K562 (cell line): ENCODE measurements at regions not wholly inside any gene's neighbourhood (a gene's known extent, or its start where the extent isn't known, plus 50 kb on each side); places are given as distances from the start of the nearest gene placed in this dataset.

Experiments used
- ATAC-seq: fragments of 200-7000 bp; cut with Tn5 transposase; 3 replicates; pipeline ENCODE4 v1.9.1; 2020; ENCODE audit warnings: moderate library complexity
- BruUV-seq: library from RNA; stranded (reverse); fragments of 400-500 nt; replicated peaks from 2 replicates; lab custom pipeline; 2021; lab: Mats Ljungman, UMichigan
- CTCF ChIA-PET: fragments of 300-600 bp; formaldehyde crosslinking; extraction: SDS; loops from one replicate; lab custom pipeline; 2021; ENCODE audit warnings: low intra/inter-chr PET ratio; lab: Yijun Ruan, JAX
- POLR2A ChIA-PET: fragments of 300-600, 350-650 bp; sonication (Branson Sonifier 250); formaldehyde crosslinking; extraction: SDS; loops from one replicate; lab custom pipeline; 2021; ENCODE audit warnings: antibody characterized with exemption, inconsistent platforms; lab: Yijun Ruan, JAX
- DNase-seq, 4 experiments: peaks; one replicate each; pipeline versions ENCODE4 v3.0.0 to v3.0.0-alpha.2; 2011 to 2018; ENCODE audit warnings: low spot score in 3 of 4, mixed read lengths in 3 of 4; ENCODE audit errors: extremely low read depth in 1 of 4
- FAIRE-seq: peaks from 2 replicates; lab custom pipeline; 2011; peaks lifted over from hg19 to GRCh38; lab: Jason Lieb, UNC
- H2AFZ ChIP-seq: 2 replicates; pipeline ENCODE4 v1.6.0; 2011; ENCODE audit warnings: low read depth, low read length, control low read depth, inconsistent platforms
- H3K27ac ChIP-seq: fragments of 200-600 bp; 3 replicates; pipeline ENCODE4 v1.8.0; 2011; ENCODE audit warnings: low read depth, mild to moderate bottlenecking, control low read depth, inconsistent platforms, low read length, moderate library complexity, mixed read lengths; ENCODE audit errors: extremely low read depth
- H3K27me3 ChIP-seq, 2 experiments: fragments of 300-600 bp in 1 of 2; 2 replicates in 1 of 2; 3 replicates in 1 of 2; pipeline versions ENCODE4 v1.6.0 to v1.8.0; 2011; ENCODE audit warnings: inconsistent platforms in 2 of 2, low read length in 2 of 2, mild to moderate bottlenecking in 1 of 2, mixed read lengths in 1 of 2, moderate library complexity in 1 of 2; ENCODE audit not compliant: control insufficient read depth in 2 of 2, insufficient read depth in 2 of 2
- H3K36me3 ChIP-seq: fragments of 300-600 bp; 3 replicates; pipeline ENCODE4 v1.8.0; 2011; ENCODE audit warnings: mild to moderate bottlenecking, low read length, inconsistent platforms; ENCODE audit not compliant: control insufficient read depth, insufficient read depth
- H3K4me1 ChIP-seq, 2 experiments: fragments of 200-600 bp in 1 of 2; replicated peaks in 1 of 2; 2 replicates in 1 of 2; 3 replicates in 1 of 2; pipeline versions ENCODE4 v1.5.1 to v1.8.0; 2011; ENCODE audit warnings: inconsistent platforms in 2 of 2, low read length in 2 of 2, mild to moderate bottlenecking in 1 of 2, mixed read lengths in 1 of 2, moderate library complexity in 1 of 2; ENCODE audit not compliant: control insufficient read depth in 2 of 2, insufficient read depth in 2 of 2
- H3K4me2 ChIP-seq: 2 replicates; pipeline ENCODE4 v1.6.1; 2011; ENCODE audit warnings: low read length, control low read depth, inconsistent platforms, mixed read lengths; ENCODE audit not compliant: insufficient read depth
- H3K4me3 ChIP-seq: fragments of 200-600 bp; sonication (generic), shearing (Covaris generic); 2 replicates; pipeline ENCODE4 v1.5.1; 2016; ENCODE audit warnings: control low read depth, inconsistent platforms
- H3K79me2 ChIP-seq: fragments of 200-600 bp; 3 replicates; pipeline ENCODE4 v1.8.0; 2011; ENCODE audit warnings: low read length, inconsistent platforms; ENCODE audit not compliant: control insufficient read depth, insufficient read depth
- H3K9ac ChIP-seq, 2 experiments: 2 replicates each; pipeline versions ENCODE4 v1.6.0 to v1.6.1; 2011; ENCODE audit warnings: low read depth in 2 of 2, low read length in 2 of 2, control low read depth in 1 of 2, inconsistent platforms in 1 of 2, mild to moderate bottlenecking in 1 of 2, mixed read lengths in 1 of 2; ENCODE audit not compliant: insufficient read depth in 1 of 2
- H3K9me1 ChIP-seq: one replicate; pipeline ENCODE4 v1.6.0; 2011; ENCODE audit warnings: inconsistent platforms, mild to moderate bottlenecking, low read length, moderate library complexity; ENCODE audit not compliant: control insufficient read depth, insufficient read depth
- H3K9me3 ChIP-seq: replicated peaks from 2 replicates; pipeline ENCODE4 v1.5.1; 2011; ENCODE audit warnings: low read depth, low read length, inconsistent platforms; ENCODE audit not compliant: control insufficient read depth, insufficient read depth
- H4K20me1 ChIP-seq: replicated peaks from 2 replicates; pipeline ENCODE4 v1.6.1; 2011; ENCODE audit warnings: low read length, inconsistent platforms, mixed read lengths; ENCODE audit not compliant: control insufficient read depth, insufficient read depth
- CHD1 ChIP-seq: fragments of 200-600 bp; sonication (generic); IDR thresholded peaks from one replicate; pipeline ENCODE4 v1.6.1; 2012; ENCODE audit warnings: mild to moderate bottlenecking, moderate library complexity, low read length, inconsistent platforms
- HIVEP1 ChIP-seq: fragments of 250-450 bp; sonication (Bioruptor Pico); IDR thresholded peaks from 2 replicates; pipeline ENCODE4 v1.4.0; 2020; ENCODE audit warnings: mild to moderate bottlenecking
- HLTF ChIP-seq: fragments of 450-650 bp; IDR thresholded peaks from 2 replicates; pipeline ENCODE4 v1.6.1; 2016
- MCM7 ChIP-seq, 2 experiments: fragments of 450-650 bp; IDR thresholded peaks; 2 replicates each; pipeline ENCODE4 v1.6.1; 2016 to 2018
- POLR2AphosphoS5 ChIP-seq: IDR thresholded peaks from 2 replicates; pipeline ENCODE4 v1.6.1; 2011; ENCODE audit warnings: mild to moderate bottlenecking, low read depth, low read length, moderate library complexity; ENCODE audit not compliant: control insufficient read depth, insufficient read depth
- TARDBP ChIP-seq: fragments of 450-650 bp; IDR thresholded peaks from 2 replicates; pipeline ENCODE4 v1.6.1; 2016
- TEAD1 ChIP-seq, 2 experiments: fragments of 450-650 bp in 1 of 2; sonication (generic) in 1 of 2; formaldehyde crosslinking; IDR thresholded peaks; 2 replicates each; pipeline versions ENCODE4 v1.4.0 to v1.8.0; 2020 to 2022; ENCODE audit warnings: mild to moderate bottlenecking in 2 of 2, missing genetic modification reagents in 1 of 2
- ZEB2 ChIP-seq: fragments of 450-650 bp; IDR thresholded peaks from 2 replicates; pipeline ENCODE4 v1.6.1; 2016
- ZNF644 ChIP-seq: fragments of 200-800 bp; sonication (Bioruptor generic); IDR thresholded peaks from 2 replicates; pipeline ENCODE4 v1.6.1; 2016; ENCODE audit warnings: low read depth, missing genetic modification characterization, missing compliant biosample characterization
- WGBS: fragments of 100-300 bp; shearing (Covaris generic); methylation state at CpG from one replicate; pipeline ENCODE4 v1.1.6; 2016; ENCODE audit warnings: low coverage, mixed read lengths; ENCODE audit not compliant: insufficient coverage; ENCODE audit errors: missing lambda C conversion rate; 5-methylcytosine and 5-hydroxymethylcytosine counted together
- in situ Hi-C: fragments of 300-500 bp; cut with MboI; formaldehyde crosslinking; loops from 4 replicates; pipeline ENCODE4 v1.15.0; 2018; ENCODE audit warnings: inconsistent platforms, mixed read lengths
- intact Hi-C: fragments of 100-400 bp; cut with micrococcal nuclease; formaldehyde crosslinking; loops from 2 replicates; pipeline ENCODE4 v1.14.2; 2022
- TF ChIP-seq, protein P1 (sequence below): sonication (generic); formaldehyde crosslinking; IDR thresholded peaks from 2 replicates; pipeline ENCODE4 v1.8.0; 2022; ENCODE audit warnings: mild to moderate bottlenecking, missing genetic modification reagents
- TF ChIP-seq, protein P2 (sequence below): fragments of 450-650 bp; IDR thresholded peaks from 2 replicates; pipeline ENCODE4 v1.6.1; 2018; ENCODE audit warnings: mild to moderate bottlenecking, low read depth; ENCODE audit not compliant: partially characterized antibody
- TF ChIP-seq, protein P3 (sequence below), 2 experiments: fragments of 450-650 bp in 1 of 2; sonication (generic) in 1 of 2; formaldehyde crosslinking; conservative IDR thresholded peaks; 2 replicates each; pipeline versions ENCODE4 v1.4.0 to v1.8.1; 2020 to 2022; ENCODE audit warnings: mild to moderate bottlenecking in 1 of 2, missing genetic modification reagents in 1 of 2
- TF ChIP-seq, protein P4 (sequence below), 3 experiments: fragments of 200-800 bp in 1 of 3; sonication (Bioruptor generic) in 1 of 3; sonication (generic) in 1 of 3; formaldehyde crosslinking in 1 of 3; IDR thresholded peaks; 2 replicates each; pipeline versions ENCODE4 v1.6.1 to v1.8.0; 2016 to 2022; ENCODE audit warnings: mild to moderate bottlenecking in 2 of 3, missing compliant biosample characterization in 2 of 3, missing genetic modification characterization in 2 of 3, missing genetic modification reagents in 1 of 3
- TF ChIP-seq, protein P5 (sequence below): sonication (generic); formaldehyde crosslinking; IDR thresholded peaks from 2 replicates; pipeline ENCODE4 v1.8.0; 2022; ENCODE audit warnings: mild to moderate bottlenecking, missing genetic modification reagents

DNA sequence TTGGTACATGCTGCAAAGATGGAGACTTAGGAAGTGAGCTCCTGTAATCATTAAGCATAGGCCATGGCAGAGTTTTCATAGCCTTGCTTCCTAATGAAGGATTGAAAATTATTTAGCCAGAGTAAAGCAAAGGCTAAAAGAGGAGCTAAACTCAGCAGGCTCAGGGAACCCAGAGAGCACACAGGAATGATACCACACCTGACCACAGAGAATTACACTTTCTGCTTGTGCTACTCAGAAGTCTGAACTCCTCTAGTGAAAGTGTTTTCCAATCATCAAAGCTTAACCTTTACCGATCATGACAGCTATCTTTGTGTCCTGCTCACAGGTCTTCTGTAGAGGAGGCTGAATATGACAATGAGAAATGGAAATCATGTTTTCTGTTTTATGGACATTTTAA is 347.7 kb downstream of the OTUD1 start:
- no peak overlapping the region for H3K4me3 ChIP-seq
- no peak for ATAC-seq
- no peak for FAIRE-seq
- no peaks in the 10 kb centered on the region for H3K4me1 ChIP-seq
- intact Hi-C loops (no loop called here), in situ Hi-C loops (no loop called here)
- BruUV-seq: no TSS peak
- H3K9me3 ChIP-seq: no peaks in the 10 kb centered on the region
- DNase-seq: no peak
- POLR2A ChIA-PET: interaction anchor here (0.6 kb wide), 1 partner anchor 454 kb away, joined by 3 read pairs; no protein-coding TSS in a partner anchor
- H3K9me1 ChIP-seq: no peaks in the 10 kb centered on the region
- no peak overlapping the region for H3K27ac ChIP-seq
- H3K79me2 ChIP-seq: no peaks in the 10 kb centered on the region
- no peak overlapping the region for H3K4me2 ChIP-seq
- 0% methylated on average over 1 of the region's 1 CpG for WGBS
- CTCF ChIA-PET: no interaction called here
- H2AFZ ChIP-seq: no peak overlapping the region
- no peaks in the 10 kb centered on the region for H3K36me3 ChIP-seq
- H3K27me3 ChIP-seq: no peaks in the 10 kb centered on the region
- H3K9ac ChIP-seq: no peak overlapping the region
- no peaks in the 10 kb centered on the region for H4K20me1 ChIP-seq
- TF ChIP-seq HLTF (no peak), POLR2AphosphoS5 (no peak), ZEB2 (no peak), ZNF644 (tag) (no peak), MCM7 (IDR thresholded peaks at IDR 0.05) (no peak), HIVEP1 (CRISPR knock-in tag) (no peak), TEAD1 (CRISPR knock-in tag; IDR thresholded peaks at IDR 0.05) (no peak), TARDBP (no peak), CHD1 (no peak)
- TF ChIP-seq, protein P1, sequence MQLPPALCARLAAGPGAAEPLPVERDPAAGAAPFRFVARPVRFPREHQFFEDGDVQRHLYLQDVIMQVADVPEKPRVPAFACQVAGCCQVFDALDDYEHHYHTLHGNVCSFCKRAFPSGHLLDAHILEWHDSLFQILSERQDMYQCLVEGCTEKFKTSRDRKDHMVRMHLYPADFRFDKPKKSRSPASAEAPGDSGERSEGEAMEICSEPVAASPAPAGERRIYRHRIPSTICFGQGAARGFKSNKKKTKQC (CRISPR knock-in tag): no peak
- TF ChIP-seq, protein P2, sequence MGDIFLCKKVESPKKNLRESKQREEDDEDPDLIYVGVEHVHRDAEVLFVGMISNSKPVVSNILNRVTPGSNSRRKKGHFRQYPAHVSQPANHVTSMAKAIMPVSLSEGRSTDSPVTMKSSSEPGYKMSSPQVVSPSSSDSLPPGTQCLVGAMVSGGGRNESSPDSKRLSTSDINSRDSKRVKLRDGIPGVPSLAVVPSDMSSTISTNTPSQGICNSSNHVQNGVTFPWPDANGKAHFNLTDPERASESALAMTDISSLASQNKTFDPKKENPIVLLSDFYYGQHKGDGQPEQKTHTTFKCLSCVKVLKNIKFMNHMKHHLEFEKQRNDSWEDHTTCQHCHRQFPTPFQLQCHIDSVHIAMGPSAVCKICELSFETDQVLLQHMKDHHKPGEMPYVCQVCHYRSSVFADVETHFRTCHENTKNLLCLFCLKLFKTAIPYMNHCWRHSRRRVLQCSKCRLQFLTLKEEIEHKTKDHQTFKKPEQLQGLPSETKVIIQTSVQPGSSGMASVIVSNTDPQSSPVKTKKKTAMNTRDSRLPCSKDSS: no peak
- TF ChIP-seq, protein P3, sequence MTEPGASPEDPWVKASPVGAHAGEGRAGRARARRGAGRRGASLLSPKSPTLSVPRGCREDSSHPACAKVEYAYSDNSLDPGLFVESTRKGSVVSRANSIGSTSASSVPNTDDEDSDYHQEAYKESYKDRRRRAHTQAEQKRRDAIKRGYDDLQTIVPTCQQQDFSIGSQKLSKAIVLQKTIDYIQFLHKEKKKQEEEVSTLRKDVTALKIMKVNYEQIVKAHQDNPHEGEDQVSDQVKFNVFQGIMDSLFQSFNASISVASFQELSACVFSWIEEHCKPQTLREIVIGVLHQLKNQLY (CRISPR knock-in tag; conservative IDR thresholded peaks at IDR 0.05): no peak
- TF ChIP-seq, protein P4, sequence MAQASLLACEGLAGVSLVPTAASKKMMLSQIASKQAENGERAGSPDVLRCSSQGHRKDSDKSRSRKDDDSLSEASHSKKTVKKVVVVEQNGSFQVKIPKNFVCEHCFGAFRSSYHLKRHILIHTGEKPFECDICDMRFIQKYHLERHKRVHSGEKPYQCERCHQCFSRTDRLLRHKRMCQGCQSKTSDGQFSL (CRISPR knock-in tag; IDR thresholded peaks at IDR 0.05): no peak
- TF ChIP-seq, protein P4 (tag; IDR thresholded peaks at IDR 0.05): no peak
- TF ChIP-seq, protein P5, sequence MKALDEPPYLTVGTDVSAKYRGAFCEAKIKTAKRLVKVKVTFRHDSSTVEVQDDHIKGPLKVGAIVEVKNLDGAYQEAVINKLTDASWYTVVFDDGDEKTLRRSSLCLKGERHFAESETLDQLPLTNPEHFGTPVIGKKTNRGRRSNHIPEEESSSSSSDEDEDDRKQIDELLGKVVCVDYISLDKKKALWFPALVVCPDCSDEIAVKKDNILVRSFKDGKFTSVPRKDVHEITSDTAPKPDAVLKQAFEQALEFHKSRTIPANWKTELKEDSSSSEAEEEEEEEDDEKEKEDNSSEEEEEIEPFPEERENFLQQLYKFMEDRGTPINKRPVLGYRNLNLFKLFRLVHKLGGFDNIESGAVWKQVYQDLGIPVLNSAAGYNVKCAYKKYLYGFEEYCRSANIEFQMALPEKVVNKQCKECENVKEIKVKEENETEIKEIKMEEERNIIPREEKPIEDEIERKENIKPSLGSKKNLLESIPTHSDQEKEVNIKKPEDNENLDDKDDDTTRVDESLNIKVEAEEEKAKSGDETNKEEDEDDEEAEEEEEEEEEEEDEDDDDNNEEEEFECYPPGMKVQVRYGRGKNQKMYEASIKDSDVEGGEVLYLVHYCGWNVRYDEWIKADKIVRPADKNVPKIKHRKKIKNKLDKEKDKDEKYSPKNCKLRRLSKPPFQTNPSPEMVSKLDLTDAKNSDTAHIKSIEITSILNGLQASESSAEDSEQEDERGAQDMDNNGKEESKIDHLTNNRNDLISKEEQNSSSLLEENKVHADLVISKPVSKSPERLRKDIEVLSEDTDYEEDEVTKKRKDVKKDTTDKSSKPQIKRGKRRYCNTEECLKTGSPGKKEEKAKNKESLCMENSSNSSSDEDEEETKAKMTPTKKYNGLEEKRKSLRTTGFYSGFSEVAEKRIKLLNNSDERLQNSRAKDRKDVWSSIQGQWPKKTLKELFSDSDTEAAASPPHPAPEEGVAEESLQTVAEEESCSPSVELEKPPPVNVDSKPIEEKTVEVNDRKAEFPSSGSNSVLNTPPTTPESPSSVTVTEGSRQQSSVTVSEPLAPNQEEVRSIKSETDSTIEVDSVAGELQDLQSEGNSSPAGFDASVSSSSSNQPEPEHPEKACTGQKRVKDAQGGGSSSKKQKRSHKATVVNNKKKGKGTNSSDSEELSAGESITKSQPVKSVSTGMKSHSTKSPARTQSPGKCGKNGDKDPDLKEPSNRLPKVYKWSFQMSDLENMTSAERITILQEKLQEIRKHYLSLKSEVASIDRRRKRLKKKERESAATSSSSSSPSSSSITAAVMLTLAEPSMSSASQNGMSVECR (CRISPR knock-in tag): no peak
